Activated CD4-positive, alpha-beta memory T cell treated with anti-CD3 and anti-CD28 coated beads for 36 hours (primary cell): ENCODE measurements at regions not wholly inside any gene's neighbourhood (a gene's known extent, or its start where the extent isn't known, plus 50 kb on each side); places are given as distances from the start of the nearest gene placed in this dataset.
"Not testable (repeated sequence)": the region's sequence is repeated elsewhere in the genome, so short reads cannot be mapped to it uniquely, and the experiment has no call there.

Source experiments
- CTCF ChIA-PET: fragments of 350-600 bp; sonication (Branson Sonifier 250); formaldehyde crosslinking; loops from one replicate; lab custom pipeline; 2021; ENCODE audit warnings: antibody characterized with exemption, inconsistent platforms; lab: Charles Lee
- POLR2A ChIA-PET: fragments of 350-600 bp; sonication (Branson Sonifier 250); formaldehyde crosslinking; loops from one replicate; lab custom pipeline; 2021; ENCODE audit warnings: antibody characterized with exemption; lab: Charles Lee
- DNase-seq: peaks from one replicate; pipeline ENCODE4 v3.0.0-alpha.2; 2020
- H3K27ac Mint-ChIP-seq: one replicate; pipeline ENCODE4 v1.8.0; 2021; ENCODE audit warnings: mixed read lengths
- H3K27me3 Mint-ChIP-seq: one replicate; pipeline ENCODE4 v1.8.0; 2021; ENCODE audit warnings: mixed read lengths
- H3K36me3 Mint-ChIP-seq: one replicate; pipeline ENCODE4 v1.8.0; 2021; ENCODE audit warnings: mixed read lengths
- H3K4me1 Mint-ChIP-seq: one replicate; pipeline ENCODE4 v1.8.0; 2021; ENCODE audit warnings: low read depth, mixed read lengths
- H3K4me3 Mint-ChIP-seq: one replicate; pipeline ENCODE4 v1.8.0; 2021; ENCODE audit warnings: mild to moderate bottlenecking, mixed read lengths
- H3K9me3 Mint-ChIP-seq: one replicate; pipeline ENCODE4 v1.8.0; 2021; ENCODE audit warnings: mixed read lengths
- intact Hi-C: fragments of 100-400 bp; cut with micrococcal nuclease; formaldehyde crosslinking; loops from one replicate; pipeline ENCODE4 v1.15.1; 2023

GRCh38 chr2:34784701-34785100, 1185.6 kb upstream of the FAM98A start:
- H3K4me1 Mint-ChIP-seq: no peaks in the 10 kb centered on the region
- H3K9me3 Mint-ChIP-seq: peaks cover 3% of the 10 kb centered on the region
- H3K27me3 Mint-ChIP-seq: no peaks in the 10 kb centered on the region
- intact Hi-C loops: no loop called here
- POLR2A ChIA-PET: no interaction called here
- CTCF ChIA-PET: no interaction called here
- no peak overlapping the region for H3K27ac Mint-ChIP-seq
- DNase-seq: no peak
- no peak overlapping the region for H3K4me3 Mint-ChIP-seq
- H3K36me3 Mint-ChIP-seq: no peaks in the 10 kb centered on the region

GRCh38 chr2:34750742-34751141, 1151.6 kb upstream of the FAM98A start:
- H3K4me1 Mint-ChIP-seq, H3K27ac Mint-ChIP-seq, H3K36me3 Mint-ChIP-seq, CTCF ChIA-PET, intact Hi-C loops, H3K9me3 Mint-ChIP-seq, H3K4me3 Mint-ChIP-seq, POLR2A ChIA-PET, DNase-seq, H3K27me3 Mint-ChIP-seq: not testable (repeated sequence)

GRCh38 chr2:34747643-34748042, 1148.5 kb upstream of the FAM98A start:
- H3K4me1 Mint-ChIP-seq: no peaks in the 10 kb centered on the region
- no peaks in the 10 kb centered on the region for H3K27me3 Mint-ChIP-seq
- peaks cover 9% of the 10 kb centered on the region for H3K9me3 Mint-ChIP-seq
- no peak overlapping the region for H3K27ac Mint-ChIP-seq
- DNase-seq: no peak
- no peaks in the 10 kb centered on the region for H3K36me3 Mint-ChIP-seq
- intact Hi-C loops: no loop called here
- H3K4me3 Mint-ChIP-seq: no peak overlapping the region
- POLR2A ChIA-PET: no interaction called here
- CTCF ChIA-PET: no interaction called here

- ChIA-PET POLR2A (no interaction called here), CTCF (no interaction called here)
- DNase-seq: no peak
- Mint-ChIP-seq H3K9me3 (peaks cover 3% of the 10 kb centered on the region), H3K27me3 (no peaks in the 10 kb centered on the region), H3K27ac (no peak overlapping the region), H3K4me1 (no peaks in the 10 kb centered on the region), H3K36me3 (no peaks in the 10 kb centered on the region), H3K4me3 (no peak overlapping the region)
- intact Hi-C loops: no loop called here
Measured at GRCh38 chr2:34738691-34739090, 1139.6 kb upstream of the FAM98A start.

GRCh38 chr2:34737146-34737545, 1138.0 kb upstream of the FAM98A start:
- H3K27ac Mint-ChIP-seq: no peak overlapping the region
- H3K36me3 Mint-ChIP-seq: no peaks in the 10 kb centered on the region
- H3K27me3 Mint-ChIP-seq: no peaks in the 10 kb centered on the region
- intact Hi-C loops: no loop called here
- no peak for DNase-seq
- POLR2A ChIA-PET: no interaction called here
- CTCF ChIA-PET: interaction anchor here (0.8 kb wide), 1 partner anchor 725 kb away, joined by 3 read pairs; no protein-coding TSS in a partner anchor
- H3K4me3 Mint-ChIP-seq: no peak overlapping the region
- no peaks in the 10 kb centered on the region for H3K4me1 Mint-ChIP-seq
- peaks cover 6% of the 10 kb centered on the region for H3K9me3 Mint-ChIP-seq

GRCh38 chr2:34736482-34736881, 1137.4 kb upstream of the FAM98A start:
- DNase-seq: no peak
- Mint-ChIP-seq H3K9me3 (peaks cover 6% of the 10 kb centered on the region), H3K4me3 (no peak overlapping the region), H3K4me1 (no peaks in the 10 kb centered on the region), H3K27ac (no peak overlapping the region), H3K36me3 (no peaks in the 10 kb centered on the region), H3K27me3 (no peaks in the 10 kb centered on the region)
- intact Hi-C loops: no loop called here
- CTCF ChIA-PET: interaction anchor here (0.8 kb wide), 1 partner anchor 724 kb away, joined by 3 read pairs; no protein-coding TSS in a partner anchor
- POLR2A ChIA-PET: no interaction called here

GRCh38 chr2:34734662-34735061, 1135.6 kb upstream of the FAM98A start:
- H3K4me1 Mint-ChIP-seq: no peaks in the 10 kb centered on the region
- no peak for DNase-seq
- POLR2A ChIA-PET: no interaction called here
- H3K4me3 Mint-ChIP-seq: no peak overlapping the region
- H3K36me3 Mint-ChIP-seq: no peaks in the 10 kb centered on the region
- CTCF ChIA-PET: no interaction called here
- H3K27ac Mint-ChIP-seq: no peak overlapping the region
- H3K9me3 Mint-ChIP-seq: peaks cover 6% of the 10 kb centered on the region
- intact Hi-C loops: no loop called here
- no peaks in the 10 kb centered on the region for H3K27me3 Mint-ChIP-seq

GRCh38 chr2:34734042-34734441, 1134.9 kb upstream of the FAM98A start:
- H3K4me1 Mint-ChIP-seq: no peaks in the 10 kb centered on the region
- intact Hi-C loops: no loop called here
- ChIA-PET POLR2A (no interaction called here), CTCF (no interaction called here)
- no peak overlapping the region for H3K4me3 Mint-ChIP-seq
- peaks cover 6% of the 10 kb centered on the region for H3K9me3 Mint-ChIP-seq
- no peak overlapping the region for H3K27ac Mint-ChIP-seq
- no peaks in the 10 kb centered on the region for H3K27me3 Mint-ChIP-seq
- no peak for DNase-seq
- no peaks in the 10 kb centered on the region for H3K36me3 Mint-ChIP-seq

GRCh38 chr2:34731292-34731691, 1132.2 kb upstream of the FAM98A start:
- no peaks in the 10 kb centered on the region for H3K36me3 Mint-ChIP-seq
- peaks cover 3% of the 10 kb centered on the region for H3K9me3 Mint-ChIP-seq
- no peaks in the 10 kb centered on the region for H3K4me1 Mint-ChIP-seq
- H3K27ac Mint-ChIP-seq: no peak overlapping the region
- no peaks in the 10 kb centered on the region for H3K27me3 Mint-ChIP-seq
- intact Hi-C loops: no loop called here
- DNase-seq: no peak
- CTCF ChIA-PET: no interaction called here
- no peak overlapping the region for H3K4me3 Mint-ChIP-seq
- POLR2A ChIA-PET: no interaction called here

GRCh38 chr2:34729845-34730244, 1130.7 kb upstream of the FAM98A start:
- Mint-ChIP-seq H3K4me1 (no peaks in the 10 kb centered on the region), H3K9me3 (peaks cover 3% of the 10 kb centered on the region), H3K4me3 (no peak overlapping the region), H3K27me3 (no peaks in the 10 kb centered on the region), H3K36me3 (no peaks in the 10 kb centered on the region), H3K27ac (no peak overlapping the region)
- CTCF ChIA-PET: no interaction called here
- POLR2A ChIA-PET: no interaction called here
- no peak for DNase-seq
- intact Hi-C loops: no loop called here

- Mint-ChIP-seq H3K4me1 (no peaks in the 10 kb centered on the region), H3K27ac (no peak overlapping the region), H3K4me3 (no peak overlapping the region), H3K36me3 (no peaks in the 10 kb centered on the region), H3K9me3 (no peaks in the 10 kb centered on the region), H3K27me3 (no peaks in the 10 kb centered on the region)
- DNase-seq: no peak
- ChIA-PET POLR2A (no interaction called here), CTCF (no interaction called here)
- intact Hi-C loops: no loop called here
Measured at GRCh38 chr2:34724107-34724506, 1125.0 kb upstream of the FAM98A start.

- no peak for DNase-seq
- H3K4me3 Mint-ChIP-seq: no peak overlapping the region
- no peaks in the 10 kb centered on the region for H3K36me3 Mint-ChIP-seq
- intact Hi-C loops: no loop called here
- no peaks in the 10 kb centered on the region for H3K27me3 Mint-ChIP-seq
- no peak overlapping the region for H3K27ac Mint-ChIP-seq
- POLR2A ChIA-PET: no interaction called here
- no peaks in the 10 kb centered on the region for H3K9me3 Mint-ChIP-seq
- CTCF ChIA-PET: no interaction called here
- H3K4me1 Mint-ChIP-seq: no peaks in the 10 kb centered on the region
Measured at GRCh38 chr2:34723683-34724082, 1124.6 kb upstream of the FAM98A start.

- no peak for DNase-seq
- POLR2A ChIA-PET: no interaction called here
- CTCF ChIA-PET: no interaction called here
- H3K4me3 Mint-ChIP-seq: no peak overlapping the region
- H3K36me3 Mint-ChIP-seq: no peaks in the 10 kb centered on the region
- peaks cover 11% of the 10 kb centered on the region for H3K9me3 Mint-ChIP-seq
- H3K4me1 Mint-ChIP-seq: no peaks in the 10 kb centered on the region
- intact Hi-C loops: no loop called here
- H3K27me3 Mint-ChIP-seq: no peaks in the 10 kb centered on the region
- H3K27ac Mint-ChIP-seq: no peak overlapping the region
Measured at GRCh38 chr2:34719206-34719605, 1120.1 kb upstream of the FAM98A start.
